ENCODE measurements at regions not wholly inside any gene's neighbourhood (a gene's known extent, or its start where the extent isn't known, plus 50 kb on each side); places are given as distances from the start of the nearest gene placed in this dataset.
A peak's percentile ranks its signal among the peaks of the same experiment; 100 is the strongest.

- no peak overlapping the region for H3K27ac ChIP-seq (ENCODE audit: low read depth, low read length)
Measured at GRCh38 chr4:182113779-182114178, 129.4 kb upstream of the TENM3 start.

- no peak overlapping the region for H3K27ac ChIP-seq (ENCODE audit: low read depth, low read length)
- 82 to 87% (median 86%) methylated on average over 7 of the region's 7 CpGs for WGBS, 3 donors
Measured at GRCh38 chr4:182124359-182124758, 118.8 kb upstream of the TENM3 start.

GRCh38 chr4:182126096-182126495 is 117.1 kb upstream of the TENM3 start:
- H3K27ac ChIP-seq (ENCODE audit: low read depth, low read length) = no peak overlapping the region
- 60 to 85% (median 82%) methylated on average over 5 of the region's 5 CpGs for WGBS, 3 donors

- WGBS, 3 donors = 87 to 94% (median 88%) methylated on average over 2 of the region's 2 CpGs
- H3K27ac ChIP-seq (ENCODE audit: low read depth, low read length) = no peak overlapping the region
Measured at GRCh38 chr4:182126603-182127002, 116.6 kb upstream of the TENM3 start.

GRCh38 chr4:182133033-182133432 is 110.2 kb upstream of the TENM3 start:
- 77 to 83% (median 80%) methylated on average over 3 of the region's 3 CpGs for WGBS, 3 donors
- H3K27ac ChIP-seq (ENCODE audit: low read depth, low read length) = no peak overlapping the region

GRCh38 chr4:182134261-182134660 is 108.9 kb upstream of the TENM3 start:
- H3K27ac ChIP-seq (ENCODE audit: low read depth, low read length) = no peak overlapping the region

GRCh38 chr4:182136201-182136600 is 107.0 kb upstream of the TENM3 start:
- no peak overlapping the region for H3K27ac ChIP-seq (ENCODE audit: low read depth, low read length)
- WGBS, 3 donors = 60 to 67% (median 64%) methylated on average over 3 of the region's 3 CpGs

GRCh38 chr4:182137343-182137742 is 105.9 kb upstream of the TENM3 start:
- WGBS, 3 donors = 54 to 61% (median 56%) methylated on average over 4 of the region's 4 CpGs
- H3K27ac ChIP-seq (ENCODE audit: low read depth, low read length) = no peak overlapping the region

- H3K27ac ChIP-seq (ENCODE audit: low read depth, low read length) = no peak overlapping the region
- 26 to 45% (median 43%) methylated on average over 13 of the region's 13 CpGs for WGBS, 3 donors
Measured at GRCh38 chr4:182139491-182139890, 103.7 kb upstream of the TENM3 start.

- no peak overlapping the region for H3K27ac ChIP-seq (ENCODE audit: low read depth, low read length)
- 17 to 46% (median 34%) methylated on average over 16 of the region's 16 CpGs for WGBS, 3 donors
Measured at GRCh38 chr4:182140547-182140946, 102.7 kb upstream of the TENM3 start.

GRCh38 chr4:182141061-182141460 is 102.1 kb upstream of the TENM3 start:
- H3K27ac ChIP-seq (ENCODE audit: low read depth, low read length) = no peak overlapping the region
- 18 to 38% (median 24%) methylated on average over 25 to 26 of the region's 26 CpGs for WGBS, 3 donors

GRCh38 chr4:182142176-182143085 is 100.8 kb upstream of the TENM3 start:
- no peak overlapping the region for H3K27ac ChIP-seq (ENCODE audit: low read depth, low read length)
- 7 to 18% (median 15%) methylated on average over 62 to 65 of the region's 65 CpGs for WGBS, 3 donors

GRCh38 chr4:182143086-182143821 is 99.9 kb upstream of the TENM3 start:
- H3K27ac ChIP-seq (ENCODE audit: low read depth, low read length) = no peak overlapping the region
- 1 to 3% (median 1%) methylated on average over 36 of the region's 36 CpGs for WGBS, 3 donors

GRCh38 chr4:182143822-182144625 is 99.2 kb upstream of the TENM3 start:
- 0 to 1% (median 0%) methylated on average over 55 to 74 of the region's 79 CpGs for whole genome bisulfite sequencing, 3 donors
- peak overlapping the region; percentile 77 for H3K27ac ChIP-seq (ENCODE audit: low read depth, low read length)

- 1% methylated on average over 70 to 91 of the region's 93 CpGs for WGBS, 3 donors
- H3K27ac ChIP-seq (ENCODE audit: low read depth, low read length) = no peak overlapping the region
Measured at GRCh38 chr4:182144626-182145333, 98.4 kb upstream of the TENM3 start.

GRCh38 chr4:182145334-182145905 is 97.8 kb upstream of the TENM3 start:
- WGBS, 3 donors = 14 to 24% (median 16%) methylated on average over 12 of the region's 12 CpGs
- no peak overlapping the region for H3K27ac ChIP-seq (ENCODE audit: low read depth, low read length)

- H3K27ac ChIP-seq (ENCODE audit: low read depth, low read length) = no peak overlapping the region
- 48 to 84% (median 83%) methylated on average over 5 of the region's 5 CpGs for WGBS, 3 donors
Measured at GRCh38 chr4:182147391-182147790, 95.8 kb upstream of the TENM3 start.

GRCh38 chr4:182150645-182151044 is 92.6 kb upstream of the TENM3 start:
- WGBS, 3 donors = 78 to 82% (median 79%) methylated on average over 3 of the region's 3 CpGs

More at GRCh38 chr4:182150645-182151044, 92.6 kb upstream of the TENM3 start:
- no peak overlapping the region for H3K27ac ChIP-seq (ENCODE audit: low read depth, low read length)
